DMS 273 (cell line): ENCODE measurements at regions not wholly inside any gene's neighbourhood (a gene's known extent, or its start where the extent isn't known, plus 50 kb on each side); places are given as distances from the start of the nearest gene placed in this dataset.
A peak's percentile ranks its signal among the peaks of the same experiment; 100 is the strongest.
"Not testable (repeated sequence)": the region's sequence is repeated elsewhere in the genome, so short reads cannot be mapped to it uniquely, and the experiment has no call there.

Experiments used
- DNase-seq: peaks from one replicate; lab custom pipeline; 2025; ENCODE audit not compliant: unreplicated experiment; lab: John Stamatoyannopoulos, UW

- DNase-seq: no peak
Observed at GRCh38 chr6:19369785-19370184, 467.4 kb upstream of the ID4 start.

GRCh38 chr6:19370831-19371230 is 466.3 kb upstream of the ID4 start:
- no peak for DNase-seq

- no peak for DNase-seq
Observed at GRCh38 chr6:19375613-19376012, 461.6 kb upstream of the ID4 start.

GRCh38 chr6:19377722-19378121 is 459.4 kb upstream of the ID4 start:
- no peak for DNase-seq

GRCh38 chr6:19380293-19380692 is 456.9 kb upstream of the ID4 start:
- peak; percentile 75 for DNase-seq

GRCh38 chr6:19382676-19383075 is 454.5 kb upstream of the ID4 start:
- DNase-seq: peak; percentile 55

GRCh38 chr6:19391926-19392325 is 445.2 kb upstream of the ID4 start:
- DNase-seq: no peak

GRCh38 chr6:19394051-19394450 is 443.1 kb upstream of the ID4 start:
- DNase-seq: no peak

- no peak for DNase-seq
Observed at GRCh38 chr6:19394687-19395086, 442.5 kb upstream of the ID4 start.

- no peak for DNase-seq
Observed at GRCh38 chr6:19395316-19395715, 441.9 kb upstream of the ID4 start.

- DNase-seq: peak; percentile 90
Observed at GRCh38 chr6:19399406-19399805, 437.8 kb upstream of the ID4 start.

- not testable (repeated sequence) for DNase-seq
Observed at GRCh38 chr6:19404884-19405283, 432.3 kb upstream of the ID4 start.

- peak; percentile 92 for DNase-seq
Observed at GRCh38 chr6:19408331-19408730, 428.8 kb upstream of the ID4 start.

- DNase-seq: peak; percentile 72
Observed at GRCh38 chr6:19410481-19410880, 426.7 kb upstream of the ID4 start.

GRCh38 chr6:19413323-19413722 is 423.8 kb upstream of the ID4 start:
- DNase-seq: no peak

- no peak for DNase-seq
Observed at GRCh38 chr6:19415605-19416326, 421.4 kb upstream of the ID4 start.

- no peak for DNase-seq
Observed at GRCh38 chr6:19416811-19417210, 420.4 kb upstream of the ID4 start.

- no peak for DNase-seq
Observed at GRCh38 chr6:19417713-19418112, 419.5 kb upstream of the ID4 start.

- DNase-seq: no peak
Observed at GRCh38 chr6:19424853-19425252, 412.3 kb upstream of the ID4 start.

GRCh38 chr6:19427548-19427947 is 409.6 kb upstream of the ID4 start:
- DNase-seq: no peak

- peak; percentile 51 for DNase-seq
Observed at GRCh38 chr6:19432966-19433498, 404.1 kb upstream of the ID4 start.

GRCh38 chr6:19434065-19434464 is 403.1 kb upstream of the ID4 start:
- no peak for DNase-seq

- DNase-seq: no peak
Observed at GRCh38 chr6:19435755-19436154, 401.4 kb upstream of the ID4 start.
